Neuron (in vitro differentiated cells): ENCODE measurements at regions not wholly inside any gene's neighbourhood (a gene's known extent, or its start where the extent isn't known, plus 50 kb on each side); places are given as distances from the start of the nearest gene placed in this dataset.

Experiments
- H2AFZ ChIP-seq: one replicate; pipeline ENCODE4 v1.6.1; 2013; ENCODE audit warnings: low read depth, mild to moderate bottlenecking, inconsistent platforms, low read length, moderate library complexity
- H3K27me3 ChIP-seq: one replicate; pipeline ENCODE4 v1.6.1; 2013; ENCODE audit warnings: low read length; ENCODE audit not compliant: insufficient read depth
- H3K36me3 ChIP-seq: one replicate; pipeline ENCODE4 v1.6.1; 2013; ENCODE audit warnings: low read length; ENCODE audit not compliant: insufficient read depth
- H3K4me1 ChIP-seq: one replicate; pipeline ENCODE4 v1.6.1; 2013; ENCODE audit warnings: low read length; ENCODE audit not compliant: insufficient read depth
- H3K4me3 ChIP-seq: 2 replicates; pipeline ENCODE4 v1.5.1; 2013; ENCODE audit warnings: mild to moderate bottlenecking, low read length, moderate library complexity
- H3K9me3 ChIP-seq: one replicate; pipeline ENCODE4 v1.6.1; 2013; ENCODE audit warnings: low read length

- no peak overlapping the region for H2AFZ ChIP-seq
- no peaks in the 10 kb centered on the region for H3K27me3 ChIP-seq
- H3K4me1 ChIP-seq = no peaks in the 10 kb centered on the region
- no peaks in the 10 kb centered on the region for H3K36me3 ChIP-seq
- no peak overlapping the region for H3K4me3 ChIP-seq
- no peaks in the 10 kb centered on the region for H3K9me3 ChIP-seq
Measured at GRCh38 chr3:104132566-104133403, 1233.9 kb upstream of the ALCAM start.

GRCh38 chr3:104133630-104134029 lies 1233.1 kb upstream of the ALCAM start:
- Histone ChIP-seq H3K4me1 (no peaks in the 10 kb centered on the region), H3K27me3 (no peaks in the 10 kb centered on the region), H3K9me3 (no peaks in the 10 kb centered on the region), H3K4me3 (no peak overlapping the region), H3K36me3 (no peaks in the 10 kb centered on the region), H2AFZ (no peak overlapping the region)

- H3K27me3 ChIP-seq = no peaks in the 10 kb centered on the region
Measured at GRCh38 chr3:104137116-104137515, 1229.6 kb upstream of the ALCAM start.

GRCh38 chr3:104145164-104145563 lies 1221.5 kb upstream of the ALCAM start:
- Histone ChIP-seq H3K4me1 (no peaks in the 10 kb centered on the region), H2AFZ (no peak overlapping the region), H3K27me3 (no peaks in the 10 kb centered on the region), H3K4me3 (no peak overlapping the region), H3K36me3 (no peaks in the 10 kb centered on the region), H3K9me3 (no peaks in the 10 kb centered on the region)

More at GRCh38 chr3:104137116-104137515, 1229.6 kb upstream of the ALCAM start:
- Histone ChIP-seq H3K4me3 (no peak overlapping the region), H3K9me3 (no peaks in the 10 kb centered on the region), H3K4me1 (no peaks in the 10 kb centered on the region), H2AFZ (no peak overlapping the region), H3K36me3 (no peaks in the 10 kb centered on the region)

GRCh38 chr3:104149154-104149553 lies 1217.6 kb upstream of the ALCAM start:
- Histone ChIP-seq H3K9me3 (no peaks in the 10 kb centered on the region), H3K4me1 (no peaks in the 10 kb centered on the region), H3K36me3 (no peaks in the 10 kb centered on the region), H3K27me3 (no peaks in the 10 kb centered on the region), H3K4me3 (no peak overlapping the region), H2AFZ (no peak overlapping the region)

- H3K4me1 ChIP-seq = no peaks in the 10 kb centered on the region
- no peak overlapping the region for H3K4me3 ChIP-seq
- no peaks in the 10 kb centered on the region for H3K27me3 ChIP-seq
- H2AFZ ChIP-seq = no peak overlapping the region
- no peaks in the 10 kb centered on the region for H3K9me3 ChIP-seq
- H3K36me3 ChIP-seq = no peaks in the 10 kb centered on the region
Measured at GRCh38 chr3:104150724-104151123, 1216.0 kb upstream of the ALCAM start.

- H3K4me1 ChIP-seq = no peaks in the 10 kb centered on the region
- no peaks in the 10 kb centered on the region for H3K36me3 ChIP-seq
- H3K9me3 ChIP-seq = no peaks in the 10 kb centered on the region
- no peaks in the 10 kb centered on the region for H3K27me3 ChIP-seq
- H2AFZ ChIP-seq = no peak overlapping the region
- H3K4me3 ChIP-seq = no peak overlapping the region
Measured at GRCh38 chr3:104154896-104155295, 1211.8 kb upstream of the ALCAM start.

- Histone ChIP-seq H2AFZ (no peak overlapping the region), H3K4me3 (no peak overlapping the region), H3K27me3 (no peaks in the 10 kb centered on the region), H3K9me3 (peaks cover 3% of the 10 kb centered on the region), H3K4me1 (no peaks in the 10 kb centered on the region), H3K36me3 (no peaks in the 10 kb centered on the region)
Measured at GRCh38 chr3:104165866-104166265, 1200.8 kb upstream of the ALCAM start.

- peaks cover 3% of the 10 kb centered on the region for H3K9me3 ChIP-seq
- H3K36me3 ChIP-seq = no peaks in the 10 kb centered on the region
- no peaks in the 10 kb centered on the region for H3K4me1 ChIP-seq
- H3K4me3 ChIP-seq = no peak overlapping the region
- H3K27me3 ChIP-seq = no peaks in the 10 kb centered on the region
- no peak overlapping the region for H2AFZ ChIP-seq
Measured at GRCh38 chr3:104168386-104168785, 1198.3 kb upstream of the ALCAM start.

- H3K4me3 ChIP-seq = no peak overlapping the region
- H3K9me3 ChIP-seq = no peaks in the 10 kb centered on the region
- no peak overlapping the region for H2AFZ ChIP-seq
- H3K4me1 ChIP-seq = no peaks in the 10 kb centered on the region
- H3K36me3 ChIP-seq = no peaks in the 10 kb centered on the region
- H3K27me3 ChIP-seq = no peaks in the 10 kb centered on the region
Measured at GRCh38 chr3:104175696-104176095, 1191.0 kb upstream of the ALCAM start.

- no peaks in the 10 kb centered on the region for H3K9me3 ChIP-seq
- no peak overlapping the region for H3K4me3 ChIP-seq
- H3K27me3 ChIP-seq = no peaks in the 10 kb centered on the region
- H3K4me1 ChIP-seq = no peaks in the 10 kb centered on the region
- H3K36me3 ChIP-seq = no peaks in the 10 kb centered on the region
- H2AFZ ChIP-seq = no peak overlapping the region
Measured at GRCh38 chr3:104176706-104177105, 1190.0 kb upstream of the ALCAM start.

GRCh38 chr3:104178680-104179079 lies 1188.0 kb upstream of the ALCAM start:
- no peak overlapping the region for H2AFZ ChIP-seq
- H3K4me3 ChIP-seq = no peak overlapping the region
- no peaks in the 10 kb centered on the region for H3K27me3 ChIP-seq

GRCh38 chr3:104180906-104181305 lies 1185.8 kb upstream of the ALCAM start:
- Histone ChIP-seq H3K9me3 (no peaks in the 10 kb centered on the region), H3K4me3 (no peak overlapping the region), H3K36me3 (no peaks in the 10 kb centered on the region), H3K4me1 (no peaks in the 10 kb centered on the region), H3K27me3 (no peaks in the 10 kb centered on the region), H2AFZ (no peak overlapping the region)

More at GRCh38 chr3:104178680-104179079, 1188.0 kb upstream of the ALCAM start:
- H3K36me3 ChIP-seq = no peaks in the 10 kb centered on the region
- no peaks in the 10 kb centered on the region for H3K4me1 ChIP-seq
- no peaks in the 10 kb centered on the region for H3K9me3 ChIP-seq

GRCh38 chr3:104190681-104191080 lies 1176.0 kb upstream of the ALCAM start:
- no peaks in the 10 kb centered on the region for H3K27me3 ChIP-seq
- no peaks in the 10 kb centered on the region for H3K9me3 ChIP-seq
- H3K4me1 ChIP-seq = no peaks in the 10 kb centered on the region
- H3K36me3 ChIP-seq = no peaks in the 10 kb centered on the region
- no peak overlapping the region for H2AFZ ChIP-seq
- no peak overlapping the region for H3K4me3 ChIP-seq
